ENCODE measurements at regions not wholly inside any gene's neighbourhood (a gene's known extent, or its start where the extent isn't known, plus 50 kb on each side); places are given as distances from the start of the nearest gene placed in this dataset.

DNA sequence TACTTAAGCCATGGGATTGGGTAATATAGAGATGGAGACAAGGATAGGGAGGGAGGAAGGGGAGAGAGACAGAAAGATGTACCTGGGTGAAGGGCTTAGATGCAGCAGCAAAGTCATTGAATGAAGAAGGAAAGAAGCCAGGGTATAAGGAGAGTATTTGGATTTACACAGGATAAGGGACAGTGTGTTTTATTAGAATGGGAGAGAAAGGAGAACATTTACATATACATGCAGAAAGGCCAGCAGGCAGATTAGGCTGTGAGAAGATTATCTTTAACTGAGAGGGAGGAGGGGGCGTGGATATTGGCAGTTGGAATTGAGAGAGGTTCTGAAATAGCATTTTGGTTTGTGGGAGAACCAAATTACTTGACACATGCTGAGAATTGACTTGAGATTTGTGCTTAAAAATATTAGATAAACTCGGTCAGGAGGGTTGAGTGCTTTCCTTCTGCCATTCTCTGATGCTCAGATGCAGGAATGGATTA is 161.5 kb upstream of the ZNF804B start:
- ChIA-PET POLR2A (no interaction called here), CTCF (ENCODE audit: unreplicated experiment) (no interaction called here)
- intact Hi-C loops (cut with micrococcal nuclease; ENCODE audit: unreplicated experiment) = no loop called here
- no TSS peak for BruUV-seq (replicated peaks)
- no peak overlapping the region for H3K4me2 ChIP-seq (ENCODE audit: low read length)
- H3K9me2 ChIP-seq (ENCODE audit: insufficient read depth, low read length) = no peaks in the 10 kb centered on the region
- no peak overlapping the region for H3K4me3 ChIP-seq (ENCODE audit: low read depth, low read length, poor library complexity, severe bottlenecking)
- H3K9me3 ChIP-seq (ENCODE audit: low read length) = no peaks in the 10 kb centered on the region
- H3K27ac ChIP-seq (ENCODE audit: low read depth, low read length, poor library complexity, severe bottlenecking) = no peak overlapping the region
- H4K20me1 ChIP-seq (ENCODE audit: insufficient read depth, low read length) = no peaks in the 10 kb centered on the region
- no peaks in the 10 kb centered on the region for H3K36me3 ChIP-seq (ENCODE audit: insufficient read depth, low read length)
- H3K4me1 ChIP-seq (ENCODE audit: insufficient read depth, low read length, poor library complexity, severe bottlenecking) = no peaks in the 10 kb centered on the region
- no peaks in the 10 kb centered on the region for H3K79me2 ChIP-seq (ENCODE audit: insufficient read depth, low read depth, low read length)
- TF ChIP-seq EZH2phosphoT487 (IDR thresholded peaks at IDR 0.05; ENCODE audit: borderline replicate concordance, low read depth, low read length) = no peak
- TF ChIP-seq, protein P1, sequence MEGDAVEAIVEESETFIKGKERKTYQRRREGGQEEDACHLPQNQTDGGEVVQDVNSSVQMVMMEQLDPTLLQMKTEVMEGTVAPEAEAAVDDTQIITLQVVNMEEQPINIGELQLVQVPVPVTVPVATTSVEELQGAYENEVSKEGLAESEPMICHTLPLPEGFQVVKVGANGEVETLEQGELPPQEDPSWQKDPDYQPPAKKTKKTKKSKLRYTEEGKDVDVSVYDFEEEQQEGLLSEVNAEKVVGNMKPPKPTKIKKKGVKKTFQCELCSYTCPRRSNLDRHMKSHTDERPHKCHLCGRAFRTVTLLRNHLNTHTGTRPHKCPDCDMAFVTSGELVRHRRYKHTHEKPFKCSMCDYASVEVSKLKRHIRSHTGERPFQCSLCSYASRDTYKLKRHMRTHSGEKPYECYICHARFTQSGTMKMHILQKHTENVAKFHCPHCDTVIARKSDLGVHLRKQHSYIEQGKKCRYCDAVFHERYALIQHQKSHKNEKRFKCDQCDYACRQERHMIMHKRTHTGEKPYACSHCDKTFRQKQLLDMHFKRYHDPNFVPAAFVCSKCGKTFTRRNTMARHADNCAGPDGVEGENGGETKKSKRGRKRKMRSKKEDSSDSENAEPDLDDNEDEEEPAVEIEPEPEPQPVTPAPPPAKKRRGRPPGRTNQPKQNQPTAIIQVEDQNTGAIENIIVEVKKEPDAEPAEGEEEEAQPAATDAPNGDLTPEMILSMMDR (conservative IDR thresholded peaks at IDR 0.05; ENCODE audit: low read length) = no peak
- DNase-seq (ENCODE audit: low spot score) = no peak
- H2AFZ ChIP-seq (ENCODE audit: low read length) = no peak overlapping the region

DNA sequence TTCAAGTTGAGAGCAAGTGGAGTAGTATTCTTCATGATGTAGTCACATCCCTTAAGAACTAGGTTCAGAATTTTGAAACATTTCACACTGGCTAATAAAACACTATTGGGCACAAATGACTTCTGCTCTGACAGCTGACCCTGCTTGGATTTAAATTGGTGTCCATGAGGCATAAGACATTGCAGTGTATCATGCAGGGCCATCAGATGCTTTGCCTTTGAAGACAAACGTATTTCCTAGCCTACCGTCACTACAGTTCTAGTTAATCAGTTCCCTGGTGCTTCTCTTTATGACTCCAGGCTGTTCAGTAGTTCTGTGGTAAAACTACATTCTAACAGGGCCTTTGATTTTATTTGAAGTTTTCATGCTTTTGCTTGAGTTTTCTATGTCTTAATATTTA is 168.5 kb upstream of the ZNF804B start:
- intact Hi-C loops (cut with micrococcal nuclease; ENCODE audit: unreplicated experiment) = no loop called here
- no peak overlapping the region for H2AFZ ChIP-seq (ENCODE audit: low read length)
- H4K20me1 ChIP-seq (ENCODE audit: insufficient read depth, low read length) = no peaks in the 10 kb centered on the region
- no peaks in the 10 kb centered on the region for H3K9me3 ChIP-seq (ENCODE audit: low read length)
- no peak overlapping the region for H3K27ac ChIP-seq (ENCODE audit: low read depth, low read length, poor library complexity, severe bottlenecking)
- no peak overlapping the region for H3K4me3 ChIP-seq (ENCODE audit: low read depth, low read length, poor library complexity, severe bottlenecking)
- no peaks in the 10 kb centered on the region for H3K4me1 ChIP-seq (ENCODE audit: insufficient read depth, low read length, poor library complexity, severe bottlenecking)
- no peak for DNase-seq (ENCODE audit: low spot score)
- POLR2A ChIA-PET = no interaction called here
- no TSS peak for BruUV-seq (replicated peaks)
- H3K79me2 ChIP-seq (ENCODE audit: insufficient read depth, low read depth, low read length) = no peaks in the 10 kb centered on the region
- H3K36me3 ChIP-seq (ENCODE audit: insufficient read depth, low read length) = no peaks in the 10 kb centered on the region
- TF ChIP-seq, protein P1 (conservative IDR thresholded peaks at IDR 0.05; ENCODE audit: low read length) = no peak
- TF ChIP-seq EZH2phosphoT487 (IDR thresholded peaks at IDR 0.05; ENCODE audit: borderline replicate concordance, low read depth, low read length) = no peak
- no peak overlapping the region for H3K4me2 ChIP-seq (ENCODE audit: low read length)
- no peaks in the 10 kb centered on the region for H3K9me2 ChIP-seq (ENCODE audit: insufficient read depth, low read length)
- CTCF ChIA-PET (ENCODE audit: unreplicated experiment) = no interaction called here

GRCh38 chr7:88589927-88590326 is 169.6 kb upstream of the ZNF804B start:
- Histone ChIP-seq H3K9me2 (ENCODE audit: insufficient read depth, low read length) (no peaks in the 10 kb centered on the region), H3K4me3 (ENCODE audit: low read depth, low read length, poor library complexity, severe bottlenecking) (no peak overlapping the region), H3K27ac (ENCODE audit: low read depth, low read length, poor library complexity, severe bottlenecking) (no peak overlapping the region), H3K79me2 (ENCODE audit: insufficient read depth, low read depth, low read length) (no peaks in the 10 kb centered on the region), H3K4me2 (ENCODE audit: low read length) (no peak overlapping the region), H4K20me1 (ENCODE audit: insufficient read depth, low read length) (no peaks in the 10 kb centered on the region), H3K4me1 (ENCODE audit: insufficient read depth, low read length, poor library complexity, severe bottlenecking) (no peaks in the 10 kb centered on the region), H2AFZ (ENCODE audit: low read length) (no peak overlapping the region), H3K9me3 (ENCODE audit: low read length) (no peaks in the 10 kb centered on the region), H3K36me3 (ENCODE audit: insufficient read depth, low read length) (no peaks in the 10 kb centered on the region)
- ChIA-PET POLR2A (no interaction called here), CTCF (ENCODE audit: unreplicated experiment) (no interaction called here)
- BruUV-seq (replicated peaks) = no TSS peak
- no peak for DNase-seq (ENCODE audit: low spot score)
- intact Hi-C loops (cut with micrococcal nuclease; ENCODE audit: unreplicated experiment) = no loop called here
- TF ChIP-seq EZH2phosphoT487 (IDR thresholded peaks at IDR 0.05; ENCODE audit: borderline replicate concordance, low read depth, low read length) = no peak

Measured in OCI-LY7 (cell line).